ENCODE measurements at regions not wholly inside any gene's neighbourhood (a gene's known extent, or its start where the extent isn't known, plus 50 kb on each side); places are given as distances from the start of the nearest gene placed in this dataset.

- DNase-seq: no peak
Measured at GRCh38 chr6:88558981-88559380, 392.8 kb upstream of the CNR1 start.

GRCh38 chr6:88556663-88557062, 390.5 kb upstream of the CNR1 start:
- no peak for DNase-seq

- DNase-seq: no peak
Measured at GRCh38 chr6:88548891-88549505, 382.9 kb upstream of the CNR1 start.

- no peak for DNase-seq
Measured at GRCh38 chr6:88547768-88548167, 381.6 kb upstream of the CNR1 start.

GRCh38 chr6:88545991-88546390, 379.8 kb upstream of the CNR1 start:
- no peak for DNase-seq

- peak; percentile 5 for DNase-seq
Measured at GRCh38 chr6:88544986-88545612, 379.0 kb upstream of the CNR1 start.

GRCh38 chr6:88539295-88539764, 373.2 kb upstream of the CNR1 start:
- no peak for DNase-seq

- DNase-seq: no peak
Measured at GRCh38 chr6:88538840-88539239, 372.7 kb upstream of the CNR1 start.

- peak; percentile 57 for DNase-seq
Measured at GRCh38 chr6:88538130-88538706, 372.1 kb upstream of the CNR1 start.

GRCh38 chr6:88536071-88536625, 370.0 kb upstream of the CNR1 start:
- DNase-seq: peak; percentile 6

GRCh38 chr6:88535306-88535705, 369.2 kb upstream of the CNR1 start:
- DNase-seq: peak; percentile 60

- no peak for DNase-seq
Measured at GRCh38 chr6:88532241-88532860, 366.2 kb upstream of the CNR1 start.

GRCh38 chr6:88529726-88530125, 363.6 kb upstream of the CNR1 start:
- no peak for DNase-seq

GRCh38 chr6:88520445-88520844, 354.3 kb upstream of the CNR1 start:
- DNase-seq: no peak

- no peak for DNase-seq
Measured at GRCh38 chr6:88520017-88520338, 353.8 kb upstream of the CNR1 start.

- DNase-seq: no peak
Measured at GRCh38 chr6:88519301-88520016, 353.3 kb upstream of the CNR1 start.

- no peak for DNase-seq
Measured at GRCh38 chr6:88517737-88518136, 351.6 kb upstream of the CNR1 start.

- DNase-seq: no peak
Measured at GRCh38 chr6:88513920-88514319, 347.8 kb upstream of the CNR1 start.

GRCh38 chr6:88513471-88513870, 347.3 kb upstream of the CNR1 start:
- no peak for DNase-seq

- DNase-seq: no peak
Measured at GRCh38 chr6:88512951-88513350, 346.8 kb upstream of the CNR1 start.

GRCh38 chr6:88502391-88502790, 336.2 kb upstream of the CNR1 start:
- DNase-seq: no peak

GRCh38 chr6:88499845-88500699, 333.9 kb upstream of the CNR1 start:
- DNase-seq: no peak

Measured in hematopoietic multipotent progenitor cell treated with erythropoietin and hydrocortisone succinate and interleukin-3 and kit ligand, for 4 days (in vitro differentiated cells).